Liver (tissue), 8 donors: ENCODE measurements at regions not wholly inside any gene's neighbourhood (a gene's known extent, or its start where the extent isn't known, plus 50 kb on each side); places are given as distances from the start of the nearest gene placed in this dataset.

Source experiments
- DNase-seq: peaks from one replicate; pipeline ENCODE4 v3.0.0-alpha.2; 2017; ENCODE audit warnings: low spot score
- H3K27ac ChIP-seq, 2 donors: one replicate each; pipeline ENCODE4 v1.7.0; 2013; ENCODE audit warnings: inconsistent platforms in 2 of 2, low read length in 2 of 2, control low read depth in 1 of 2, low read depth in 1 of 2, mild to moderate bottlenecking in 1 of 2
- H3K27me3 ChIP-seq, 4 donors: one replicate each; pipeline versions ENCODE4 v1.6.1 to v1.7.0; 2013; ENCODE audit warnings: low read length in 3 of 4, inconsistent platforms in 1 of 4, mild to moderate bottlenecking in 1 of 4, moderate library complexity in 1 of 4; ENCODE audit not compliant: control insufficient read depth in 4 of 4, insufficient read depth in 4 of 4
- H3K36me3 ChIP-seq, 4 donors: one replicate each; pipeline versions ENCODE4 v1.6.1 to v1.7.0; 2013; ENCODE audit warnings: low read length in 3 of 4, mild to moderate bottlenecking in 3 of 4, low read depth in 1 of 4, moderate library complexity in 1 of 4; ENCODE audit not compliant: control insufficient read depth in 4 of 4, insufficient read depth in 3 of 4
- H3K4me1 ChIP-seq, 4 donors: one replicate each; pipeline versions ENCODE4 v1.6.1 to v1.7.0; 2013; ENCODE audit warnings: low read length in 3 of 4, mild to moderate bottlenecking in 3 of 4, moderate library complexity in 1 of 4; ENCODE audit not compliant: control insufficient read depth in 4 of 4, insufficient read depth in 4 of 4
- H3K4me3 ChIP-seq, 3 donors: one replicate each; pipeline versions ENCODE4 v1.6.1 to v1.7.0; 2013; ENCODE audit warnings: low read length in 3 of 3, control low read depth in 1 of 3, low read depth in 1 of 3, mild to moderate bottlenecking in 1 of 3
- H3K9ac ChIP-seq, 2 donors: one replicate each; pipeline ENCODE4 v1.7.0; 2013; ENCODE audit warnings: low read length in 2 of 2, mild to moderate bottlenecking in 2 of 2, moderate library complexity in 2 of 2, control low read depth in 1 of 2, low read depth in 1 of 2
- H3K9me3 ChIP-seq, 4 donors: one replicate each; pipeline versions ENCODE4 v1.6.1 to v1.7.0; 2013; ENCODE audit warnings: low read length in 3 of 4; ENCODE audit not compliant: control insufficient read depth in 4 of 4
- EGR1 ChIP-seq, 2 donors: IDR thresholded peaks; 2 replicates each; pipeline ENCODE4 v1.6.1; 2016 to 2018; ENCODE audit warnings: antibody characterized with exemption in 2 of 2, low read depth in 2 of 2
- FOXA1 ChIP-seq: IDR thresholded peaks from 2 replicates; pipeline ENCODE4 v1.6.1; 2016; ENCODE audit warnings: antibody characterized with exemption
- FOXA2 ChIP-seq: IDR thresholded peaks from 2 replicates; pipeline ENCODE4 v1.6.1; 2016; ENCODE audit warnings: antibody characterized with exemption
- GABPA ChIP-seq, 2 donors: IDR thresholded peaks in 1 of 2; conservative IDR thresholded peaks in 1 of 2; 2 replicates each; pipeline ENCODE4 v1.6.1; 2016; ENCODE audit warnings: antibody characterized with exemption in 2 of 2, mild to moderate bottlenecking in 1 of 2, moderate library complexity in 1 of 2
- HNF4A ChIP-seq, 2 donors: conservative IDR thresholded peaks; 2 replicates each; pipeline ENCODE4 v1.6.1; 2016; ENCODE audit warnings: antibody characterized with exemption in 2 of 2, mild to moderate bottlenecking in 2 of 2
- HNF4G ChIP-seq: IDR thresholded peaks from 2 replicates; pipeline ENCODE4 v1.6.1; 2016; ENCODE audit warnings: antibody characterized with exemption
- JUND ChIP-seq, 2 donors: IDR thresholded peaks; 2 replicates each; pipeline ENCODE4 v1.6.1; 2016; ENCODE audit warnings: antibody characterized with exemption in 2 of 2
- NR2F2 ChIP-seq: IDR thresholded peaks from 2 replicates; pipeline ENCODE4 v1.6.1; 2016; ENCODE audit warnings: antibody characterized with exemption
- RAD21 ChIP-seq, 2 donors: IDR thresholded peaks; 2 replicates each; pipeline ENCODE4 v1.6.1; 2016; ENCODE audit warnings: antibody characterized with exemption in 2 of 2, mild to moderate bottlenecking in 2 of 2
- RXRA ChIP-seq, 2 donors: IDR thresholded peaks; 2 replicates each; pipeline ENCODE4 v1.6.1; 2017 to 2018; ENCODE audit warnings: antibody characterized with exemption in 2 of 2, mild to moderate bottlenecking in 1 of 2
- SP1 ChIP-seq: IDR thresholded peaks from 2 replicates; pipeline ENCODE4 v1.6.1; 2018; ENCODE audit warnings: antibody characterized with exemption, mild to moderate bottlenecking
- TAF1 ChIP-seq: conservative IDR thresholded peaks from 2 replicates; pipeline ENCODE4 v1.6.1; 2016; ENCODE audit warnings: antibody characterized with exemption, mild to moderate bottlenecking
- YY1 ChIP-seq: IDR thresholded peaks from 2 replicates; pipeline ENCODE4 v1.6.1; 2016; ENCODE audit warnings: antibody characterized with exemption, mild to moderate bottlenecking
- WGBS: extraction: QIAGEN DNeasy Blood & Tissue Kit; methylation state at CpG from one replicate; pipeline ENCODE4 v1.1.7; 2013; 5-methylcytosine and 5-hydroxymethylcytosine counted together
- TF ChIP-seq, protein P1 (sequence below): fragments of 150-350 bp; IDR thresholded peaks from 2 replicates; pipeline ENCODE4 v1.5.1; 2017; ENCODE audit warnings: improper control_type of control experiment, low read depth, low read length; ENCODE audit not compliant: missing input control
- TF ChIP-seq, protein P2 (sequence below): IDR thresholded peaks from 2 replicates; pipeline ENCODE4 v1.6.1; 2016; ENCODE audit warnings: antibody characterized with exemption
- TF ChIP-seq, protein P3 (sequence below): IDR thresholded peaks from 2 replicates; pipeline ENCODE4 v1.6.1; 2016; ENCODE audit warnings: antibody characterized with exemption
- TF ChIP-seq, protein P4 (sequence below): IDR thresholded peaks from 2 replicates; pipeline ENCODE4 v1.6.1; 2016; ENCODE audit warnings: antibody characterized with exemption
- TF ChIP-seq, protein P5 (sequence below): IDR thresholded peaks from 2 replicates; pipeline ENCODE4 v1.6.1; 2016; ENCODE audit warnings: antibody characterized with exemption, mild to moderate bottlenecking
- donor health status: healthy.
- donor health status: healthy.
- donor health status: healthy.
- donor health status: healthy.
- donor health status: healthy.

DNA sequence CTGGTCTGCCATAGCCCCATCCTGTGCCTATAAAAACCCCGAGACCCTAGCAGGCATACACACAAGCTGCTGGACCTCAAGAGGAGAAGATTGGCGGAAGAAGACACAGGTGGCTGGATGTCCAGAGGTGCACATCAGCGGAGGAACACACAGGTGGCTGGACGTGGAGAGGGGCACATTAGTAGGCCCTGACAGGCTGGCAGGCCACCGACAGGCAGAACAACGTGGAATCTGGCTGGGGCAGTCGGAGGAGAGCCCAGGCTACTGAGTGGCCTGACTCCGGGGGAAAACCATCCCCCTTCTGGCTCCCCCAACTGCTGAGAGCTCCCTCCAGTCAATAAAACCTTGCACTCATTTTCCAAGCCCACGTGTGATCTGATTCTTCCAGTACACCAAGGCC lies 512.5 kb upstream of the AMOT start:
- 83% methylated on average over 9 of the region's 9 CpGs for WGBS
- TF ChIP-seq TAF1: no peak
- TF ChIP-seq FOXA2: no peak
- no peak for TF ChIP-seq SP1
- no peak for TF ChIP-seq GABPA (IDR thresholded peaks at IDR 0.05 in 1 of 2, conservative IDR thresholded peaks at IDR 0.05 in 1 of 2)
- TF ChIP-seq HNF4A (conservative IDR thresholded peaks at IDR 0.05): no peak
- no peak for TF ChIP-seq NR2F2
- TF ChIP-seq, protein P1, sequence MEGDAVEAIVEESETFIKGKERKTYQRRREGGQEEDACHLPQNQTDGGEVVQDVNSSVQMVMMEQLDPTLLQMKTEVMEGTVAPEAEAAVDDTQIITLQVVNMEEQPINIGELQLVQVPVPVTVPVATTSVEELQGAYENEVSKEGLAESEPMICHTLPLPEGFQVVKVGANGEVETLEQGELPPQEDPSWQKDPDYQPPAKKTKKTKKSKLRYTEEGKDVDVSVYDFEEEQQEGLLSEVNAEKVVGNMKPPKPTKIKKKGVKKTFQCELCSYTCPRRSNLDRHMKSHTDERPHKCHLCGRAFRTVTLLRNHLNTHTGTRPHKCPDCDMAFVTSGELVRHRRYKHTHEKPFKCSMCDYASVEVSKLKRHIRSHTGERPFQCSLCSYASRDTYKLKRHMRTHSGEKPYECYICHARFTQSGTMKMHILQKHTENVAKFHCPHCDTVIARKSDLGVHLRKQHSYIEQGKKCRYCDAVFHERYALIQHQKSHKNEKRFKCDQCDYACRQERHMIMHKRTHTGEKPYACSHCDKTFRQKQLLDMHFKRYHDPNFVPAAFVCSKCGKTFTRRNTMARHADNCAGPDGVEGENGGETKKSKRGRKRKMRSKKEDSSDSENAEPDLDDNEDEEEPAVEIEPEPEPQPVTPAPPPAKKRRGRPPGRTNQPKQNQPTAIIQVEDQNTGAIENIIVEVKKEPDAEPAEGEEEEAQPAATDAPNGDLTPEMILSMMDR: no peak
- no peak for TF ChIP-seq EGR1 (IDR thresholded peaks at IDR 0.05; ENCODE audit: low read depth in 2 of 2)
- TF ChIP-seq YY1: no peak
- TF ChIP-seq, protein P2, sequence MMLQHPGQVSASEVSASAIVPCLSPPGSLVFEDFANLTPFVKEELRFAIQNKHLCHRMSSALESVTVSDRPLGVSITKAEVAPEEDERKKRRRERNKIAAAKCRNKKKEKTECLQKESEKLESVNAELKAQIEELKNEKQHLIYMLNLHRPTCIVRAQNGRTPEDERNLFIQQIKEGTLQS: no peak
- no peak for TF ChIP-seq FOXA1
- no peaks in the 10 kb centered on the region for H3K9me3 ChIP-seq
- no peaks in the 10 kb centered on the region for H3K36me3 ChIP-seq
- no peaks in the 10 kb centered on the region for H3K4me1 ChIP-seq
- H3K9ac ChIP-seq: no peak overlapping the region
- no peak overlapping the region for H3K27ac ChIP-seq
- H3K27me3 ChIP-seq: no peaks in the 10 kb centered on the region
- no peak overlapping the region for H3K4me3 ChIP-seq
- DNase-seq: no peak

DNA sequence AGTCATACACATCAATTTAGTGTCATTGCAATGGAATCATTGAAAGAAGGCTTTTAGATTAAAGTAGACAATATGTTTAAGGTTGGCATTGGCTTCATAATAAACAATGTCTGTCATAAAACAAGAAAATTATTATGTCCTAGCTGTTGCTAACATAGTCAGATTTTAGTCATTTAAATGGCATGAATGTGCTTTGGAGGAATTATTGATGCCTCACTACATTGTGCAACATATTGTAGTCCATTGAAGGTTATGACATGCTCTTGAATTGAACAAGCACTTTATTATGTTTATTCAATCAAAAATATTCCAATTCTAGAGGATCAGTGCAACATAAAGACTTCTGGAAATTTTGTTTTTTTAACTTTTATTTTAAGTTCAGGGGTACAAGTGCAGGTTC lies 489.8 kb upstream of the AMOT start:
- H3K27me3 ChIP-seq: no peaks in the 10 kb centered on the region
- no peaks in the 10 kb centered on the region for H3K36me3 ChIP-seq
- H3K4me3 ChIP-seq: no peak overlapping the region
- TF ChIP-seq, protein P3, sequence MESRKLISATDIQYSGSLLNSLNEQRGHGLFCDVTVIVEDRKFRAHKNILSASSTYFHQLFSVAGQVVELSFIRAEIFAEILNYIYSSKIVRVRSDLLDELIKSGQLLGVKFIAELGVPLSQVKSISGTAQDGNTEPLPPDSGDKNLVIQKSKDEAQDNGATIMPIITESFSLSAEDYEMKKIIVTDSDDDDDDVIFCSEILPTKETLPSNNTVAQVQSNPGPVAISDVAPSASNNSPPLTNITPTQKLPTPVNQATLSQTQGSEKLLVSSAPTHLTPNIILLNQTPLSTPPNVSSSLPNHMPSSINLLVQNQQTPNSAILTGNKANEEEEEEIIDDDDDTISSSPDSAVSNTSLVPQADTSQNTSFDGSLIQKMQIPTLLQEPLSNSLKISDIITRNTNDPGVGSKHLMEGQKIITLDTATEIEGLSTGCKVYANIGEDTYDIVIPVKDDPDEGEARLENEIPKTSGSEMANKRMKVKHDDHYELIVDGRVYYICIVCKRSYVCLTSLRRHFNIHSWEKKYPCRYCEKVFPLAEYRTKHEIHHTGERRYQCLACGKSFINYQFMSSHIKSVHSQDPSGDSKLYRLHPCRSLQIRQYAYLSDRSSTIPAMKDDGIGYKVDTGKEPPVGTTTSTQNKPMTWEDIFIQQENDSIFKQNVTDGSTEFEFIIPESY: no peak
- TF ChIP-seq EGR1 (IDR thresholded peaks at IDR 0.05; ENCODE audit: low read depth in 2 of 2): no peak
- no peak for TF ChIP-seq GABPA (IDR thresholded peaks at IDR 0.05 in 1 of 2, conservative IDR thresholded peaks at IDR 0.05 in 1 of 2)
- TF ChIP-seq FOXA2: no peak
- TF ChIP-seq RAD21 (IDR thresholded peaks at IDR 0.05): no peak
- TF ChIP-seq SP1: no peak
- TF ChIP-seq NR2F2: no peak
- TF ChIP-seq JUND (IDR thresholded peaks at IDR 0.05): no peak
- TF ChIP-seq HNF4A (conservative IDR thresholded peaks at IDR 0.05): no peak
- no peak for TF ChIP-seq TAF1
- no peak for TF ChIP-seq HNF4G
- TF ChIP-seq, protein P1: no peak
- TF ChIP-seq, protein P4, sequence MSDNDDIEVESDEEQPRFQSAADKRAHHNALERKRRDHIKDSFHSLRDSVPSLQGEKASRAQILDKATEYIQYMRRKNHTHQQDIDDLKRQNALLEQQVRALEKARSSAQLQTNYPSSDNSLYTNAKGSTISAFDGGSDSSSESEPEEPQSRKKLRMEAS: no peak
- TF ChIP-seq RXRA (IDR thresholded peaks at IDR 0.05): no peak
- TF ChIP-seq, protein P2: no peak
- TF ChIP-seq, protein P5, sequence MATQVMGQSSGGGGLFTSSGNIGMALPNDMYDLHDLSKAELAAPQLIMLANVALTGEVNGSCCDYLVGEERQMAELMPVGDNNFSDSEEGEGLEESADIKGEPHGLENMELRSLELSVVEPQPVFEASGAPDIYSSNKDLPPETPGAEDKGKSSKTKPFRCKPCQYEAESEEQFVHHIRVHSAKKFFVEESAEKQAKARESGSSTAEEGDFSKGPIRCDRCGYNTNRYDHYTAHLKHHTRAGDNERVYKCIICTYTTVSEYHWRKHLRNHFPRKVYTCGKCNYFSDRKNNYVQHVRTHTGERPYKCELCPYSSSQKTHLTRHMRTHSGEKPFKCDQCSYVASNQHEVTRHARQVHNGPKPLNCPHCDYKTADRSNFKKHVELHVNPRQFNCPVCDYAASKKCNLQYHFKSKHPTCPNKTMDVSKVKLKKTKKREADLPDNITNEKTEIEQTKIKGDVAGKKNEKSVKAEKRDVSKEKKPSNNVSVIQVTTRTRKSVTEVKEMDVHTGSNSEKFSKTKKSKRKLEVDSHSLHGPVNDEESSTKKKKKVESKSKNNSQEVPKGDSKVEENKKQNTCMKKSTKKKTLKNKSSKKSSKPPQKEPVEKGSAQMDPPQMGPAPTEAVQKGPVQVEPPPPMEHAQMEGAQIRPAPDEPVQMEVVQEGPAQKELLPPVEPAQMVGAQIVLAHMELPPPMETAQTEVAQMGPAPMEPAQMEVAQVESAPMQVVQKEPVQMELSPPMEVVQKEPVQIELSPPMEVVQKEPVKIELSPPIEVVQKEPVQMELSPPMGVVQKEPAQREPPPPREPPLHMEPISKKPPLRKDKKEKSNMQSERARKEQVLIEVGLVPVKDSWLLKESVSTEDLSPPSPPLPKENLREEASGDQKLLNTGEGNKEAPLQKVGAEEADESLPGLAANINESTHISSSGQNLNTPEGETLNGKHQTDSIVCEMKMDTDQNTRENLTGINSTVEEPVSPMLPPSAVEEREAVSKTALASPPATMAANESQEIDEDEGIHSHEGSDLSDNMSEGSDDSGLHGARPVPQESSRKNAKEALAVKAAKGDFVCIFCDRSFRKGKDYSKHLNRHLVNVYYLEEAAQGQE: no peak
- TF ChIP-seq FOXA1: no peak
- TF ChIP-seq YY1: no peak
- DNase-seq: no peak
- no peak overlapping the region for H3K9ac ChIP-seq
- H3K9me3 ChIP-seq: no peaks in the 10 kb centered on the region
- no peaks in the 10 kb centered on the region for H3K4me1 ChIP-seq
- no peak overlapping the region for H3K27ac ChIP-seq
